GM21737 (cell line): ENCODE measurements at regions not wholly inside any gene's neighbourhood (a gene's known extent, or its start where the extent isn't known, plus 50 kb on each side); places are given as distances from the start of the nearest gene placed in this dataset.

Source experiments
- ATAC-seq: cut with Tn5 transposase; IDR thresholded peaks from one replicate; pipeline ENCODE4 v1.9.1; 2021; ENCODE audit warnings: mild to moderate bottlenecking, moderate library complexity; ENCODE audit not compliant: unreplicated experiment

- no peak for ATAC-seq
Measured at GRCh38 chr18:41155025-41155424, 800.0 kb upstream of the PIK3C3 start.

GRCh38 chr18:41153871-41154270 lies 801.2 kb upstream of the PIK3C3 start:
- no peak for ATAC-seq

- no peak for ATAC-seq
Measured at GRCh38 chr18:41150316-41150715, 804.7 kb upstream of the PIK3C3 start.

- no peak for ATAC-seq
Measured at GRCh38 chr18:41146301-41146700, 808.7 kb upstream of the PIK3C3 start.

GRCh38 chr18:41145516-41145915 lies 809.5 kb upstream of the PIK3C3 start:
- no peak for ATAC-seq

- ATAC-seq, result no peak
Measured at GRCh38 chr18:41144441-41144840, 810.6 kb upstream of the PIK3C3 start.

GRCh38 chr18:41140506-41140905 lies 814.5 kb upstream of the PIK3C3 start:
- ATAC-seq, result no peak

GRCh38 chr18:41135146-41135545 lies 819.9 kb upstream of the PIK3C3 start:
- ATAC-seq, result no peak

- no peak for ATAC-seq
Measured at GRCh38 chr18:41134426-41134825, 820.6 kb upstream of the PIK3C3 start.

- ATAC-seq, result no peak
Measured at GRCh38 chr18:41131050-41131449, 824.0 kb upstream of the PIK3C3 start.

- ATAC-seq, result no peak
Measured at GRCh38 chr18:41128545-41128944, 826.5 kb upstream of the PIK3C3 start.

GRCh38 chr18:41128126-41128525 lies 826.9 kb upstream of the PIK3C3 start:
- ATAC-seq, result no peak

- ATAC-seq, result no peak
Measured at GRCh38 chr18:41126541-41127235, 828.3 kb upstream of the PIK3C3 start.

- no peak for ATAC-seq
Measured at GRCh38 chr18:41121116-41121826, 833.8 kb upstream of the PIK3C3 start.

- no peak for ATAC-seq
Measured at GRCh38 chr18:41119031-41119430, 836.0 kb upstream of the PIK3C3 start.

GRCh38 chr18:41113885-41114482 lies 841.0 kb upstream of the PIK3C3 start:
- no peak for ATAC-seq

GRCh38 chr18:41099451-41099850 lies 855.6 kb upstream of the PIK3C3 start:
- ATAC-seq, result no peak

- ATAC-seq, result no peak
Measured at GRCh38 chr18:41096504-41096903, 858.5 kb upstream of the PIK3C3 start.

- ATAC-seq, result no peak
Measured at GRCh38 chr18:41077076-41077475, 878.0 kb upstream of the PIK3C3 start.

GRCh38 chr18:41075212-41075611 lies 879.8 kb upstream of the PIK3C3 start:
- ATAC-seq, result no peak

GRCh38 chr18:41073372-41073954 lies 881.6 kb upstream of the PIK3C3 start:
- no peak for ATAC-seq

GRCh38 chr18:41072946-41073345 lies 882.1 kb upstream of the PIK3C3 start:
- ATAC-seq, result no peak
